GM23338 (cell line): ENCODE measurements at regions not wholly inside any gene's neighbourhood (a gene's known extent, or its start where the extent isn't known, plus 50 kb on each side); places are given as distances from the start of the nearest gene placed in this dataset.

Experiments used
- ATAC-seq: fragments of 200-7000 bp; cut with Tn5 transposase; 3 replicates; pipeline ENCODE4 v1.9.1; 2020
- DNase-seq: peaks from one replicate; pipeline ENCODE4 v3.0.0-alpha.2; 2015; ENCODE audit warnings: low spot score
- H2AFZ ChIP-seq: fragments of 200-600 bp; sonication (generic); 2 replicates; pipeline ENCODE4 v1.8.0; 2016; ENCODE audit warnings: antibody characterized with exemption, mild to moderate bottlenecking, moderate library complexity
- H3F3A ChIP-seq: fragments of 200-600 bp; sonication (generic); replicated peaks from 2 replicates; pipeline ENCODE4 v1.8.0; 2017; ENCODE audit warnings: antibody characterized with exemption, mixed run types, low read depth
- H3K27ac ChIP-seq: fragments of 200-600 bp; sonication (generic); 2 replicates; pipeline ENCODE4 v1.6.1; 2016; ENCODE audit warnings: low read depth
- H3K27me3 ChIP-seq: fragments of 200-600 bp; sonication (generic); 2 replicates; pipeline ENCODE4 v1.8.0; 2016; ENCODE audit warnings: mild to moderate bottlenecking, mixed run types, moderate library complexity; ENCODE audit not compliant: insufficient read depth
- H3K36me3 ChIP-seq: fragments of 200-600 bp; sonication (generic); 2 replicates; pipeline ENCODE4 v1.8.0; 2016; ENCODE audit warnings: mild to moderate bottlenecking; ENCODE audit not compliant: insufficient read depth
- H3K4me1 ChIP-seq: fragments of 200-600 bp; sonication (generic); 2 replicates; pipeline ENCODE4 v1.8.0; 2016; ENCODE audit warnings: mild to moderate bottlenecking, moderate library complexity; ENCODE audit not compliant: insufficient read depth
- H3K4me2 ChIP-seq: fragments of 200-600 bp; sonication (generic); 2 replicates; pipeline ENCODE4 v1.7.1; 2017; ENCODE audit warnings: mixed run types
- H3K4me3 ChIP-seq: fragments of 200-600 bp; sonication (generic); 2 replicates; pipeline ENCODE4 v1.6.1; 2016; ENCODE audit warnings: mixed run types
- H3K79me2 ChIP-seq: fragments of 200-600 bp; sonication (generic); replicated peaks from 2 replicates; pipeline ENCODE4 v1.8.0; 2017; ENCODE audit warnings: mild to moderate bottlenecking; ENCODE audit not compliant: insufficient read depth
- H3K9me2 ChIP-seq: fragments of 200-600 bp; sonication (generic); 2 replicates; pipeline ENCODE4 v1.8.0; 2017; ENCODE audit not compliant: insufficient read depth
- H4K20me1 ChIP-seq: fragments of 200-600 bp; sonication (generic); replicated peaks from 2 replicates; pipeline ENCODE4 v1.8.0; 2017; ENCODE audit warnings: mild to moderate bottlenecking; ENCODE audit not compliant: insufficient read depth
- H3K27ac Mint-ChIP-seq: 2 replicates; pipeline ENCODE4 v1.8.0; 2020; ENCODE audit warnings: inconsistent platforms, mild to moderate bottlenecking, moderate library complexity, mixed read lengths
- H3K27me3 Mint-ChIP-seq: 3 replicates; pipeline ENCODE4 v1.8.0; 2022; ENCODE audit warnings: low read depth, mild to moderate bottlenecking, moderate library complexity, mixed read lengths, inconsistent platforms; ENCODE audit not compliant: insufficient read depth, poor library complexity
- H3K36me3 Mint-ChIP-seq: 3 replicates; pipeline ENCODE4 v1.8.0; 2021; ENCODE audit warnings: low read depth, mild to moderate bottlenecking, inconsistent platforms, moderate library complexity, mixed read lengths
- H3K4me1 Mint-ChIP-seq: 3 replicates; pipeline ENCODE4 v1.8.0; 2020; ENCODE audit warnings: mild to moderate bottlenecking, inconsistent platforms, mixed read lengths
- H3K4me3 Mint-ChIP-seq: 3 replicates; pipeline ENCODE4 v1.8.0; 2021; ENCODE audit warnings: moderate library complexity, mild to moderate bottlenecking, inconsistent platforms, mixed read lengths
- H3K9me3 Mint-ChIP-seq: 3 replicates; pipeline ENCODE4 v1.8.0; 2020; ENCODE audit warnings: moderate library complexity, mild to moderate bottlenecking, inconsistent platforms, mixed read lengths
- CREB1 ChIP-seq: fragments of 250-450 bp; sonication (Bioruptor Pico); IDR thresholded peaks from 2 replicates; pipeline ENCODE4 v1.5.0; 2020; ENCODE audit warnings: low read depth, mild to moderate bottlenecking, moderate library complexity
- CTCF ChIP-seq, 2 experiments: fragments of 200-600 bp in 1 of 2; sonication (generic) in 1 of 2; conservative IDR thresholded peaks; 2 replicates each; pipeline versions ENCODE4 v1.5.1 to v1.6.1; 2016 to 2017; ENCODE audit warnings: antibody characterized with exemption in 2 of 2, low read depth in 2 of 2, mild to moderate bottlenecking in 2 of 2, moderate library complexity in 1 of 2
- ETS1 ChIP-seq: IDR thresholded peaks from 2 replicates; pipeline ENCODE4 v1.6.1; 2016; ENCODE audit warnings: antibody characterized with exemption
- EZH2phosphoT487 ChIP-seq: fragments of 200-600 bp; sonication (generic); IDR thresholded peaks from one replicate; pipeline ENCODE4 v1.8.1; 2018; ENCODE audit warnings: antibody characterized with exemption; ENCODE audit not compliant: unreplicated experiment
- JUNB ChIP-seq: IDR thresholded peaks from one replicate; pipeline ENCODE4 v1.6.1; 2016; ENCODE audit warnings: antibody characterized with exemption; ENCODE audit not compliant: unreplicated experiment
- NANOG ChIP-seq: IDR thresholded peaks from 2 replicates; pipeline ENCODE4 v1.6.1; 2016; ENCODE audit warnings: antibody characterized with exemption, borderline replicate concordance
- POLR2AphosphoS5 ChIP-seq: IDR thresholded peaks from 2 replicates; pipeline ENCODE4 v1.6.1; 2016; ENCODE audit warnings: antibody characterized with exemption, low read depth
- ZNF114 ChIP-seq: fragments of 250-450 bp; sonication (Bioruptor Pico); IDR thresholded peaks from 2 replicates; pipeline ENCODE4 v1.5.0; 2020; ENCODE audit warnings: mild to moderate bottlenecking, moderate library complexity
- ZNF331 ChIP-seq: fragments of 250-450 bp; sonication (Bioruptor Pico); IDR thresholded peaks from 2 replicates; pipeline ENCODE4 v1.5.0; 2020; ENCODE audit warnings: low read depth, mild to moderate bottlenecking, moderate library complexity
- ZNF462 ChIP-seq: fragments of 250-450 bp; sonication (Bioruptor Pico); IDR thresholded peaks from 2 replicates; pipeline ENCODE4 v1.5.0; 2020; ENCODE audit warnings: mild to moderate bottlenecking, moderate library complexity

- TF ChIP-seq ZNF462 (CRISPR knock-in tag) (no peak), EZH2phosphoT487 (no peak), ZNF114 (CRISPR knock-in tag) (no peak), CREB1 (no peak), NANOG (no peak), ZNF331 (CRISPR knock-in tag) (no peak)
Measured at GRCh38 chr3:166390303-166390702, 553.1 kb upstream of the BCHE start (continued).

GRCh38 chr3:166388321-166388720 is 551.1 kb upstream of the BCHE start:
- H3K79me2 ChIP-seq, result no peaks in the 10 kb centered on the region
- Mint-ChIP-seq H3K9me3 (no peaks in the 10 kb centered on the region), H3K36me3 (no peaks in the 10 kb centered on the region), H3K4me3 (no peak overlapping the region), H3K4me1 (no peaks in the 10 kb centered on the region), H3K27me3 (peaks cover 3% of the 10 kb centered on the region), H3K27ac (no peak overlapping the region)
- H3F3A ChIP-seq, result no peaks in the 10 kb centered on the region
- no peaks in the 10 kb centered on the region for H3K36me3 ChIP-seq
- no peak overlapping the region for H3K4me3 ChIP-seq
- H3K27ac ChIP-seq, result no peak overlapping the region
- H3K4me1 ChIP-seq, result no peaks in the 10 kb centered on the region
- H3K27me3 ChIP-seq, result no peaks in the 10 kb centered on the region
- no peak for TF ChIP-seq JUNB
- no peak for TF ChIP-seq CTCF (conservative IDR thresholded peaks at IDR 0.05; ENCODE audit: low read depth in 2 of 2)
- no peak for TF ChIP-seq ZNF331 (CRISPR knock-in tag)
- TF ChIP-seq CREB1, result no peak
- TF ChIP-seq ETS1, result no peak
- TF ChIP-seq POLR2AphosphoS5, result no peak
- no peak for TF ChIP-seq EZH2phosphoT487
- TF ChIP-seq ZNF114 (CRISPR knock-in tag), result no peak
- H3K9me2 ChIP-seq, result no peaks in the 10 kb centered on the region
- no peak overlapping the region for H2AFZ ChIP-seq
- H3K4me2 ChIP-seq, result no peak overlapping the region
- H4K20me1 ChIP-seq, result no peaks in the 10 kb centered on the region
- no peak for DNase-seq
- ATAC-seq, result no peak
